Adrenal gland (tissue), 9 donors: ENCODE measurements at regions not wholly inside any gene's neighbourhood (a gene's known extent, or its start where the extent isn't known, plus 50 kb on each side); places are given as distances from the start of the nearest gene placed in this dataset.

ENCODE experiments used
- DNase-seq, 7 donors: peaks; one replicate each; pipeline ENCODE4 v3.0.0-alpha.2; 2019 to 2020
- H3K27ac ChIP-seq, 5 donors: fragments of 200-600 bp; sonication (generic) in 4 of 5; 1 replicate in 3 of 5; 2 replicates in 2 of 5; pipeline versions ENCODE4 v1.5.1 to v1.8.0; 2016 to 2020; ENCODE audit warnings: mild to moderate bottlenecking in 1 of 5
- H3K27me3 ChIP-seq: fragments of 200-600 bp; 2 replicates; pipeline ENCODE4 v1.8.0; 2021
- H3K36me3 ChIP-seq, 2 donors: fragments of 200-600 bp; replicated peaks in 1 of 2; 1 replicate in 1 of 2; 2 replicates in 1 of 2; pipeline versions ENCODE4 v1.5.1 to v1.8.0; 2018 to 2022
- H3K4me1 ChIP-seq, 2 donors: fragments of 200-600 bp; replicated peaks in 1 of 2; 1 replicate in 1 of 2; 2 replicates in 1 of 2; pipeline versions ENCODE4 v1.5.1 to v1.8.0; 2018 to 2021
- H3K4me3 ChIP-seq, 4 donors: fragments of 200-600 bp; sonication (generic) in 3 of 4; one replicate each; pipeline ENCODE4 v1.5.1; 2016 to 2018
- H3K9me3 ChIP-seq, 3 donors: fragments of 200-600 bp; sonication (generic) in 1 of 3; replicated peaks in 1 of 3; 1 replicate in 2 of 3; 2 replicates in 1 of 3; pipeline versions ENCODE4 v1.5.1 to v1.8.0; 2016 to 2021
- POLR2A ChIP-seq, 2 donors: fragments of 450-650 bp; IDR thresholded peaks; one replicate each; pipeline ENCODE4 v1.6.1; 2017; ENCODE audit warnings: antibody characterized with exemption in 2 of 2, mild to moderate bottlenecking in 2 of 2, moderate library complexity in 1 of 2
- WGBS, 4 donors: extraction: QIAGEN DNeasy Blood & Tissue Kit in 2 of 4; methylation state at CpG; one replicate each; pipeline versions ENCODE4 v1.1.5 to v1.1.7; 2013 to 2017; 5-methylcytosine and 5-hydroxymethylcytosine counted together
- intact Hi-C, 2 donors: fragments of 100-400 bp; cut with DNase I; formaldehyde crosslinking; loops; one replicate each; pipeline versions ENCODE4 v1.14.1 to v1.15.0; 2022 to 2023
- TF ChIP-seq, protein P1 (sequence below), 6 experiments: fragments of 450-650 bp in 4 of 6; fragments of 200-600 bp in 2 of 6; sonication (generic) in 1 of 6; IDR thresholded peaks; 1 replicate in 5 of 6; 2 replicates in 1 of 6; pipeline versions ENCODE4 v1.5.1 to v1.8.0; 2016 to 2021; ENCODE audit warnings: antibody characterized with exemption in 6 of 6, mild to moderate bottlenecking in 2 of 6, moderate library complexity in 1 of 6
- donor health status: healthy with polysubstance abuse.
- donor health status: Bipolar disorder and iron deficiency.
- donor health status: DM: yes; HTN: yes; CAD: no.
- donor health status: DM: no; HTN: no; CAD: no.
- donor health status: DM: no; HTN: no; CAD: no.

DNA sequence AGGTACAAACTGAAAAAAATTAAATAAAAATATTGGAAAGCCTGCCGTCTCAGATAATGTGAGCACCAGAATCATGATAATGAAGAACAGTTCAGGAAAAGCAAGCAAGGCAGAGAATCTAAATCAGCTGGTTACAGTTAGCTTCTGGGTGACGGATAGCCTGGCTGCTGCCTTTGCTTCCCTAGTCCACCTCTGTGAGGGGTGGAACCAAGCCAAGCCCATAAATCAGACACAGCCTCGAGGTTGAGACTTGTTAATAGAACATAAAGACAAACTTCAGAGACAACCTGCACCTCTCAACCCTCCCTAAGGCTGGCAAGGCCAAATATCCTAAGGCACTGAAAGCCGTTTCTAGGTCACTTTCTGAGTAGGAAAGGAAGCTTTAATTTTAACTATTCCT is 334.7 kb upstream of the SLC39A10 start:
- TF ChIP-seq, protein P1, sequence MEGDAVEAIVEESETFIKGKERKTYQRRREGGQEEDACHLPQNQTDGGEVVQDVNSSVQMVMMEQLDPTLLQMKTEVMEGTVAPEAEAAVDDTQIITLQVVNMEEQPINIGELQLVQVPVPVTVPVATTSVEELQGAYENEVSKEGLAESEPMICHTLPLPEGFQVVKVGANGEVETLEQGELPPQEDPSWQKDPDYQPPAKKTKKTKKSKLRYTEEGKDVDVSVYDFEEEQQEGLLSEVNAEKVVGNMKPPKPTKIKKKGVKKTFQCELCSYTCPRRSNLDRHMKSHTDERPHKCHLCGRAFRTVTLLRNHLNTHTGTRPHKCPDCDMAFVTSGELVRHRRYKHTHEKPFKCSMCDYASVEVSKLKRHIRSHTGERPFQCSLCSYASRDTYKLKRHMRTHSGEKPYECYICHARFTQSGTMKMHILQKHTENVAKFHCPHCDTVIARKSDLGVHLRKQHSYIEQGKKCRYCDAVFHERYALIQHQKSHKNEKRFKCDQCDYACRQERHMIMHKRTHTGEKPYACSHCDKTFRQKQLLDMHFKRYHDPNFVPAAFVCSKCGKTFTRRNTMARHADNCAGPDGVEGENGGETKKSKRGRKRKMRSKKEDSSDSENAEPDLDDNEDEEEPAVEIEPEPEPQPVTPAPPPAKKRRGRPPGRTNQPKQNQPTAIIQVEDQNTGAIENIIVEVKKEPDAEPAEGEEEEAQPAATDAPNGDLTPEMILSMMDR (IDR thresholded peaks at IDR 0.05), result no peak
- no peak for TF ChIP-seq POLR2A (IDR thresholded peaks at IDR 0.05)
- peak; percentile 23 to 69 (median 38) for DNase-seq
- 11 to 15% (median 13%) methylated on average over 4 of the region's 4 CpGs for WGBS, 4 donors
- Histone ChIP-seq H3K4me3 (no peak overlapping the region), H3K9me3 (no peaks in the 10 kb centered on the region), H3K4me1 (no peaks in the 10 kb centered on the region), H3K27me3 (no peaks in the 10 kb centered on the region), H3K36me3 (no peaks in the 10 kb centered on the region), H3K27ac (no peak overlapping the region)
- intact Hi-C loops, result no loop called here

- DNase-seq, result no peak
- no peak overlapping the region for H3K4me3 ChIP-seq
- no peaks in the 10 kb centered on the region for H3K9me3 ChIP-seq
- intact Hi-C loops, result no loop called here
- H3K36me3 ChIP-seq, result no peaks in the 10 kb centered on the region
- TF ChIP-seq, protein P1 (IDR thresholded peaks at IDR 0.05), result no peak
- 73 to 90% (median 81%) methylated on average over 1 of the region's 1 CpG for WGBS, 4 donors
- peaks cover 0 to 6% of the 10 kb centered on the region in 2 donors for H3K4me1 ChIP-seq
- H3K27ac ChIP-seq, result no peak overlapping the region
- H3K27me3 ChIP-seq, result no peaks in the 10 kb centered on the region
Measured at GRCh38 chr2:195320413-195320973, 336.5 kb upstream of the SLC39A10 start.

- WGBS, 4 donors, result 0 to 63% (median 0%) methylated on average over 1 of the region's 1 CpG
- DNase-seq, result no peak
- intact Hi-C loops, result loop anchor here (5.0 to 10.0 kb wide), 3 partner anchors 765 to 1152 kb away; no protein-coding TSS in a partner anchor
- Histone ChIP-seq H3K27me3 (no peaks in the 10 kb centered on the region), H3K9me3 (no peaks in the 10 kb centered on the region), H3K4me1 (peaks cover 0 to 6% of the 10 kb centered on the region in 2 donors), H3K36me3 (no peaks in the 10 kb centered on the region), H3K27ac (no peak overlapping the region), H3K4me3 (no peak overlapping the region)
- TF ChIP-seq, protein P1 (IDR thresholded peaks at IDR 0.05), result no peak
- TF ChIP-seq POLR2A (IDR thresholded peaks at IDR 0.05), result no peak
Measured at GRCh38 chr2:195319548-195320412, 337.2 kb upstream of the SLC39A10 start.

DNA sequence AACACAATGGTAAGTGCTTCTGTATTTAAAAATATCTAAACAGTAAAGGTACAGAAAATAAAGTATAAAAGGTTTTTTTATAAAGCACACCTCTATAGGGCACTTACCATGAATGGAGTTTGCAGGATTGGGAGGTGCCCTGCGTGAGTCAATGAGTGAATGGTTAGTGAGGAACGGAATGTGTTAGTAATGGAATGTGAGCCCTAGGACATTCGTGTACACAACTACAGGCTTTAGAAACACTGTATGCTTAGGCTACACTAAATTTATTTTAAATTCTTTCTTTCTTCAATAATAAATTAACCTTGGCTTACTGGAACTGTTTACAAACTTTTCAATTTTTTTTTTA is 337.9 kb upstream of the SLC39A10 start:
- H3K4me3 ChIP-seq, result no peak overlapping the region
- intact Hi-C loops, result loop anchor here (5.0 to 10.0 kb wide), 3 partner anchors 764 to 1152 kb away; no protein-coding TSS in a partner anchor
- H3K9me3 ChIP-seq, result no peaks in the 10 kb centered on the region
- no peaks in the 10 kb centered on the region for H3K27me3 ChIP-seq
- 58 to 74% (median 64%) methylated on average over 3 of the region's 3 CpGs for WGBS, 4 donors
- peaks cover 0 to 6% of the 10 kb centered on the region in 2 donors for H3K4me1 ChIP-seq
- DNase-seq, result no peak
- no peak overlapping the region for H3K27ac ChIP-seq
- H3K36me3 ChIP-seq, result no peaks in the 10 kb centered on the region
- TF ChIP-seq, protein P1 (IDR thresholded peaks at IDR 0.05), result no peak
- no peak for TF ChIP-seq POLR2A (IDR thresholded peaks at IDR 0.05)
